ENCODE measurements at regions not wholly inside any gene's neighbourhood (a gene's known extent, or its start where the extent isn't known, plus 50 kb on each side); places are given as distances from the start of the nearest gene placed in this dataset.

- H3K18ac ChIP-seq (ENCODE audit: low read length), result no peak overlapping the region
- no peak overlapping the region for H3K23ac ChIP-seq (ENCODE audit: low read length)
- no peaks in the 10 kb centered on the region for H3K79me1 ChIP-seq (ENCODE audit: low read length)
- H4K8ac ChIP-seq (ENCODE audit: low read depth, low read length), result no peak overlapping the region
- H3K27ac ChIP-seq (ENCODE audit: low read depth, low read length), result no peak overlapping the region
- no peak overlapping the region for H2BK5ac ChIP-seq (ENCODE audit: low read depth, low read length, poor library complexity)
- H3K4me1 ChIP-seq (ENCODE audit: control insufficient read depth in 1 of 2, insufficient read depth in 2 of 2, low read length in 2 of 2), result no peaks in the 10 kb centered on the region
- no peak overlapping the region for H4K12ac ChIP-seq (ENCODE audit: low read depth, low read length)
- no peaks in the 10 kb centered on the region for H3K27me3 ChIP-seq (ENCODE audit: insufficient read depth, low read length)
- no peak overlapping the region for H4K91ac ChIP-seq (ENCODE audit: low read depth, low read length)
- no CpG with 5 or more reads among the region's 4 CpGs for WGBS (ENCODE audit: extremely low coverage, insufficient coverage, insufficient read length)
- no peak for DNase-seq
- H2AK5ac ChIP-seq (ENCODE audit: low read length), result no peak overlapping the region
- H3K14ac ChIP-seq (ENCODE audit: low read length), result no peak overlapping the region
- H3K4me2 ChIP-seq (ENCODE audit: low read length), result no peak overlapping the region
- H3K4me3 ChIP-seq (ENCODE audit: low read depth, low read length), result no peak overlapping the region
- H3K9me3 ChIP-seq (ENCODE audit: insufficient read depth, low read depth, low read length), result no peaks in the 10 kb centered on the region
- no peak overlapping the region for H2BK120ac ChIP-seq (ENCODE audit: insufficient read depth, low read length, poor library complexity)
- H3K79me2 ChIP-seq (ENCODE audit: control insufficient read depth, insufficient read depth, low read length, poor library complexity), result no peaks in the 10 kb centered on the region
- H2AFZ ChIP-seq (ENCODE audit: insufficient read depth, low read length, poor library complexity), result no peak overlapping the region
- no peaks in the 10 kb centered on the region for H3K36me3 ChIP-seq (ENCODE audit: control insufficient read depth in 1 of 2, insufficient read depth in 2 of 2, low read length in 2 of 2)
- no peak overlapping the region for H2BK12ac ChIP-seq (ENCODE audit: low read length)
- H3K4ac ChIP-seq (ENCODE audit: low read depth, low read length), result no peak overlapping the region
- H3K9ac ChIP-seq (ENCODE audit: low read length), result no peak overlapping the region
Observed at GRCh38 chr3:117184574-117184973, 475.0 kb downstream of the TUSC7 start.

DNA sequence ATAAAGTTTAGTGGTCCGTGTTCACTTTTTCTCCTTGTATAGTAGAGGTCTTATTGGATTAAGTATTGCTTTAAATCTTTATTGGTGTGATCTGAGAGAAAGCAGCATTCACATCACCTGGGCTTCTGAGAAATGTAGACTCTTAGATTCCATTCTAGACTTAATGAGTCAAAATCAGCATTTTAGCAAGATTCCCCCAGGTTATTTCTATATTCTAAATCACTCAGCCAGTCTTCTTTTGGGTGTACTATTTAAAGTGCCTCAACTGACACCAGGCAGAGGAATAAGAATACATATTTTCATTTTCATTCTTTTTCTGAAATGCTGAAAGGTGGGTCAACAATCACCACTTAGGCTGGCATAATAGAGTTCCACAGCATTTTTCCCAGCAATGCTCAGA lies 481.7 kb downstream of the TUSC7 start:
- Histone ChIP-seq H3K36me3 (ENCODE audit: control insufficient read depth in 1 of 2, insufficient read depth in 2 of 2, low read length in 2 of 2) (no peaks in the 10 kb centered on the region), H2BK120ac (ENCODE audit: insufficient read depth, low read length, poor library complexity) (no peak overlapping the region), H3K23ac (ENCODE audit: low read length) (no peak overlapping the region), H3K9ac (ENCODE audit: low read length) (no peak overlapping the region), H3K79me1 (ENCODE audit: low read length) (no peaks in the 10 kb centered on the region), H2AFZ (ENCODE audit: insufficient read depth, low read length, poor library complexity) (no peak overlapping the region), H3K18ac (ENCODE audit: low read length) (no peak overlapping the region), H2AK5ac (ENCODE audit: low read length) (no peak overlapping the region), H4K12ac (ENCODE audit: low read depth, low read length) (no peak overlapping the region), H3K4ac (ENCODE audit: low read depth, low read length) (no peak overlapping the region), H3K14ac (ENCODE audit: low read length) (no peak overlapping the region), H3K27me3 (ENCODE audit: insufficient read depth, low read length) (no peaks in the 10 kb centered on the region), H2BK5ac (ENCODE audit: low read depth, low read length, poor library complexity) (no peak overlapping the region), H3K27ac (ENCODE audit: low read depth, low read length) (no peak overlapping the region), H4K91ac (ENCODE audit: low read depth, low read length) (no peak overlapping the region), H3K4me3 (ENCODE audit: low read depth, low read length) (no peak overlapping the region), H3K4me1 (ENCODE audit: control insufficient read depth in 1 of 2, insufficient read depth in 2 of 2, low read length in 2 of 2) (no peaks in the 10 kb centered on the region), H3K4me2 (ENCODE audit: low read length) (no peak overlapping the region), H4K8ac (ENCODE audit: low read depth, low read length) (no peak overlapping the region), H2BK12ac (ENCODE audit: low read length) (no peak overlapping the region), H3K9me3 (ENCODE audit: insufficient read depth, low read depth, low read length) (no peaks in the 10 kb centered on the region), H3K79me2 (ENCODE audit: control insufficient read depth, insufficient read depth, low read length, poor library complexity) (no peaks in the 10 kb centered on the region)
- WGBS (ENCODE audit: extremely low coverage, insufficient coverage, insufficient read length), result no CpG with 5 or more reads among the region's 1 CpG
- DNase-seq, result no peak

DNA sequence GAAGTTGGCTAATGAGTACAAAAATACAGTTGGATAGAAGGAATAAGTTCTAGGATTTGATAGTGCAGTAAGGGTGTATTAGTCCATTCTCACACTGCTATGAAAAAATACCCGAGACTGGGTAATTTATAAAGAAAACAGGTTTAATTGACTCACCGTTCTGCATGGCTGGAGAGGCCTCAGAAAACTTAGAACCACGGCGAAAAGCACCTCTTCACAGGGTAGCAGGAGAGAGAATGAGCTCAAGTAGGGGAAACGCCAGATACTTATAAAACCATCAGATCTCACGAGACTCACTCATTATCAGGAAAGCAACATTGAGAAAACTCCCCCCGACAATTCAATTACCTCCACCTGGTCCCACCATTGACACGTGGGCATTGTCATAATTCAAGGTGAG lies 483.3 kb downstream of the TUSC7 start:
- Histone ChIP-seq H3K14ac (ENCODE audit: low read length) (no peak overlapping the region), H2BK120ac (ENCODE audit: insufficient read depth, low read length, poor library complexity) (no peak overlapping the region), H3K9ac (ENCODE audit: low read length) (no peak overlapping the region), H2AK5ac (ENCODE audit: low read length) (no peak overlapping the region), H2BK12ac (ENCODE audit: low read length) (no peak overlapping the region), H3K27ac (ENCODE audit: low read depth, low read length) (no peak overlapping the region), H3K79me1 (ENCODE audit: low read length) (no peaks in the 10 kb centered on the region), H3K9me3 (ENCODE audit: insufficient read depth, low read depth, low read length) (no peaks in the 10 kb centered on the region), H3K4me1 (ENCODE audit: control insufficient read depth in 1 of 2, insufficient read depth in 2 of 2, low read length in 2 of 2) (no peaks in the 10 kb centered on the region), H2AFZ (ENCODE audit: insufficient read depth, low read length, poor library complexity) (no peak overlapping the region), H3K4me3 (ENCODE audit: low read depth, low read length) (no peak overlapping the region), H4K8ac (ENCODE audit: low read depth, low read length) (no peak overlapping the region), H3K23ac (ENCODE audit: low read length) (no peak overlapping the region), H3K4me2 (ENCODE audit: low read length) (no peak overlapping the region), H3K27me3 (ENCODE audit: insufficient read depth, low read length) (no peaks in the 10 kb centered on the region), H3K79me2 (ENCODE audit: control insufficient read depth, insufficient read depth, low read length, poor library complexity) (no peaks in the 10 kb centered on the region), H3K36me3 (ENCODE audit: control insufficient read depth in 1 of 2, insufficient read depth in 2 of 2, low read length in 2 of 2) (no peaks in the 10 kb centered on the region), H4K12ac (ENCODE audit: low read depth, low read length) (no peak overlapping the region), H4K91ac (ENCODE audit: low read depth, low read length) (no peak overlapping the region), H3K4ac (ENCODE audit: low read depth, low read length) (no peak overlapping the region), H3K18ac (ENCODE audit: low read length) (no peak overlapping the region), H2BK5ac (ENCODE audit: low read depth, low read length, poor library complexity) (no peak overlapping the region)
- WGBS (ENCODE audit: extremely low coverage, insufficient coverage, insufficient read length), result no CpG with 5 or more reads among the region's 8 CpGs
- no peak for DNase-seq

GRCh38 chr3:117193390-117193789 lies 483.8 kb downstream of the TUSC7 start:
- no peaks in the 10 kb centered on the region for H3K79me2 ChIP-seq (ENCODE audit: control insufficient read depth, insufficient read depth, low read length, poor library complexity)
- H2BK120ac ChIP-seq (ENCODE audit: insufficient read depth, low read length, poor library complexity), result no peak overlapping the region
- H3K36me3 ChIP-seq (ENCODE audit: control insufficient read depth in 1 of 2, insufficient read depth in 2 of 2, low read length in 2 of 2), result no peaks in the 10 kb centered on the region
- H4K91ac ChIP-seq (ENCODE audit: low read depth, low read length), result no peak overlapping the region
- peak in 1 of 2 donors; percentile 3 for DNase-seq
- no CpG with 5 or more reads among the region's 2 CpGs for WGBS (ENCODE audit: extremely low coverage, insufficient coverage, insufficient read length)
- H3K27me3 ChIP-seq (ENCODE audit: insufficient read depth, low read length), result no peaks in the 10 kb centered on the region
- no peak overlapping the region for H3K23ac ChIP-seq (ENCODE audit: low read length)
- no peak overlapping the region for H3K9ac ChIP-seq (ENCODE audit: low read length)
- no peak overlapping the region for H3K4me2 ChIP-seq (ENCODE audit: low read length)
- H3K9me3 ChIP-seq (ENCODE audit: insufficient read depth, low read depth, low read length), result no peaks in the 10 kb centered on the region
- no peak overlapping the region for H4K12ac ChIP-seq (ENCODE audit: low read depth, low read length)
- H2BK5ac ChIP-seq (ENCODE audit: low read depth, low read length, poor library complexity), result no peak overlapping the region
- H2BK12ac ChIP-seq (ENCODE audit: low read length), result no peak overlapping the region
- H3K14ac ChIP-seq (ENCODE audit: low read length), result no peak overlapping the region
- no peak overlapping the region for H2AFZ ChIP-seq (ENCODE audit: insufficient read depth, low read length, poor library complexity)
- H3K4ac ChIP-seq (ENCODE audit: low read depth, low read length), result no peak overlapping the region
- H3K18ac ChIP-seq (ENCODE audit: low read length), result no peak overlapping the region
- H3K27ac ChIP-seq (ENCODE audit: low read depth, low read length), result no peak overlapping the region
- no peak overlapping the region for H2AK5ac ChIP-seq (ENCODE audit: low read length)
- H3K4me3 ChIP-seq (ENCODE audit: low read depth, low read length), result no peak overlapping the region
- no peaks in the 10 kb centered on the region for H3K79me1 ChIP-seq (ENCODE audit: low read length)
- H4K8ac ChIP-seq (ENCODE audit: low read depth, low read length), result no peak overlapping the region
- no peaks in the 10 kb centered on the region for H3K4me1 ChIP-seq (ENCODE audit: control insufficient read depth in 1 of 2, insufficient read depth in 2 of 2, low read length in 2 of 2)

- no peak overlapping the region for H3K4me3 ChIP-seq (ENCODE audit: low read depth, low read length)
Observed at GRCh38 chr3:117195034-117195433, 485.5 kb downstream of the TUSC7 start.

More at GRCh38 chr3:117195034-117195433, 485.5 kb downstream of the TUSC7 start:
- no peaks in the 10 kb centered on the region for H3K9me3 ChIP-seq (ENCODE audit: insufficient read depth, low read depth, low read length)
- no peak overlapping the region for H3K18ac ChIP-seq (ENCODE audit: low read length)
- H2AK5ac ChIP-seq (ENCODE audit: low read length), result no peak overlapping the region
- no peak for DNase-seq
- no peaks in the 10 kb centered on the region for H3K4me1 ChIP-seq (ENCODE audit: control insufficient read depth in 1 of 2, insufficient read depth in 2 of 2, low read length in 2 of 2)
- H4K8ac ChIP-seq (ENCODE audit: low read depth, low read length), result no peak overlapping the region
- H4K12ac ChIP-seq (ENCODE audit: low read depth, low read length), result no peak overlapping the region
- no peak overlapping the region for H3K27ac ChIP-seq (ENCODE audit: low read depth, low read length)
- no peaks in the 10 kb centered on the region for H3K79me1 ChIP-seq (ENCODE audit: low read length)
- no peak overlapping the region for H2BK12ac ChIP-seq (ENCODE audit: low read length)
- no peak overlapping the region for H3K9ac ChIP-seq (ENCODE audit: low read length)
- no peak overlapping the region for H2AFZ ChIP-seq (ENCODE audit: insufficient read depth, low read length, poor library complexity)
- no peak overlapping the region for H3K23ac ChIP-seq (ENCODE audit: low read length)
- no peak overlapping the region for H2BK5ac ChIP-seq (ENCODE audit: low read depth, low read length, poor library complexity)
- H2BK120ac ChIP-seq (ENCODE audit: insufficient read depth, low read length, poor library complexity), result no peak overlapping the region
- H4K91ac ChIP-seq (ENCODE audit: low read depth, low read length), result no peak overlapping the region
- no peaks in the 10 kb centered on the region for H3K36me3 ChIP-seq (ENCODE audit: control insufficient read depth in 1 of 2, insufficient read depth in 2 of 2, low read length in 2 of 2)
- H3K27me3 ChIP-seq (ENCODE audit: insufficient read depth, low read length), result no peaks in the 10 kb centered on the region
- H3K4me2 ChIP-seq (ENCODE audit: low read length), result no peak overlapping the region
- no peak overlapping the region for H3K4ac ChIP-seq (ENCODE audit: low read depth, low read length)
- no peaks in the 10 kb centered on the region for H3K79me2 ChIP-seq (ENCODE audit: control insufficient read depth, insufficient read depth, low read length, poor library complexity)
- no peak overlapping the region for H3K14ac ChIP-seq (ENCODE audit: low read length)

Data from trophoblast cell (in vitro differentiated cells and primary cell).